Natural killer cell treated with Interleukin-12 subunit alpha and Interleukin-12 subunit beta and Interleukin-15 and Interleukin-18, amount 100 ng/mL, for 72 hours (primary cell): ENCODE measurements at regions not wholly inside any gene's neighbourhood (a gene's known extent, or its start where the extent isn't known, plus 50 kb on each side); places are given as distances from the start of the nearest gene placed in this dataset.

Experiments used
- ATAC-seq, 2 donors: fragments of 150-1000 bp; cut with Tn5 transposase in 1 of 2; sonication (Bioruptor Pico), chemical (Tn5 transposase) in 1 of 2; 2 replicates each; pipeline ENCODE4 v1.10.0; 2021
- DNase-seq: peaks from one replicate; pipeline ENCODE4 v3.0.0; 2022; ENCODE audit warnings: low spot score
- H3K27ac Mint-ChIP-seq, 2 donors: 1 replicate in 1 of 2; 2 replicates in 1 of 2; pipeline ENCODE4 v1.8.0; 2022; ENCODE audit warnings: mixed read lengths in 2 of 2, mild to moderate bottlenecking in 1 of 2, moderate library complexity in 1 of 2
- H3K27me3 Mint-ChIP-seq, 2 donors: 1 replicate in 1 of 2; 2 replicates in 1 of 2; pipeline ENCODE4 v1.8.0; 2022; ENCODE audit warnings: mixed read lengths in 2 of 2
- H3K36me3 Mint-ChIP-seq: one replicate; pipeline ENCODE4 v1.8.0; 2022; ENCODE audit warnings: mixed read lengths
- H3K4me1 Mint-ChIP-seq, 2 donors: 1 replicate in 1 of 2; 2 replicates in 1 of 2; pipeline ENCODE4 v1.8.0; 2022; ENCODE audit warnings: low read depth in 2 of 2, mixed read lengths in 2 of 2, mild to moderate bottlenecking in 1 of 2
- H3K4me3 Mint-ChIP-seq: one replicate; pipeline ENCODE4 v1.8.0; 2022; ENCODE audit warnings: mixed read lengths
- H3K9me3 Mint-ChIP-seq: 2 replicates; pipeline ENCODE4 v1.8.0; 2022; ENCODE audit warnings: mixed read lengths

DNA sequence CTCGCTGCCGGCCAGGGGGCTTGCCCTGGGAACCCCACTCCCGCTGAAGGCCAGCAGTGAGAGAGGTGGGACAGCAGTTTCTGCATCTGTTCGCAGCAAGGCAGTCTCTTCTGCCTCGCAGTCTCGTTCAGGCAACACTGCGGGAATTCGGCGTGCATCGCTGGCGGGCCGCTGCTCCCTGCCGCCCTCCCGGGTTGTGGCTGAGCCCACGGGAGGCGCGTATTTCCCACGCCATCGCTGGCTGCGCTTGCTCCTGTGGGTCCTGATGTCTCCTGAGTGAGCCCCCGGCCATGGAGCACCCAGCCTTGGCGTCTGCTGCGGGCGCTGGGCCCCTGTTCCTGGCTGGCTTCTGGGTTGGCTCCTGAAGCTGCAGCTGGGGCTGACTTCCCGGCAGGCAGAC lies 227.9 kb downstream of the TEX29 start:
- no peak for ATAC-seq
- H3K36me3 Mint-ChIP-seq, result no peaks in the 10 kb centered on the region
- no peaks in the 10 kb centered on the region for H3K9me3 Mint-ChIP-seq
- H3K4me1 Mint-ChIP-seq, result peaks cover 4 to 13% of the 10 kb centered on the region in 2 donors
- H3K27me3 Mint-ChIP-seq, result peaks cover 5 to 13% of the 10 kb centered on the region in 2 donors
- DNase-seq, result no peak
- no peak overlapping the region for H3K4me3 Mint-ChIP-seq
- no peak overlapping the region for H3K27ac Mint-ChIP-seq

GRCh38 chr13:111548805-111549204 lies 228.4 kb downstream of the TEX29 start:
- Mint-ChIP-seq H3K4me3 (no peak overlapping the region), H3K9me3 (no peaks in the 10 kb centered on the region), H3K36me3 (no peaks in the 10 kb centered on the region), H3K27me3 (peaks cover 5 to 13% of the 10 kb centered on the region in 2 donors), H3K27ac (no peak overlapping the region), H3K4me1 (peaks cover 4 to 13% of the 10 kb centered on the region in 2 donors)
- DNase-seq (no peak), ATAC-seq (no peak)

GRCh38 chr13:111549464-111549863 lies 229.0 kb downstream of the TEX29 start:
- Mint-ChIP-seq H3K4me3 (no peak overlapping the region), H3K36me3 (no peaks in the 10 kb centered on the region), H3K9me3 (no peaks in the 10 kb centered on the region), H3K4me1 (peaks cover 4 to 13% of the 10 kb centered on the region in 2 donors), H3K27me3 (peaks cover 5 to 13% of the 10 kb centered on the region in 2 donors), H3K27ac (no peak overlapping the region)
- DNase-seq, result no peak
- no peak for ATAC-seq

GRCh38 chr13:111550062-111550461 lies 229.6 kb downstream of the TEX29 start:
- ATAC-seq (no peak), DNase-seq (no peak)
- Mint-ChIP-seq H3K36me3 (no peaks in the 10 kb centered on the region), H3K9me3 (no peaks in the 10 kb centered on the region), H3K27ac (no peak overlapping the region), H3K4me1 (peaks cover 4 to 13% of the 10 kb centered on the region in 2 donors), H3K4me3 (no peak overlapping the region), H3K27me3 (peaks cover 5 to 13% of the 10 kb centered on the region in 2 donors)

DNA sequence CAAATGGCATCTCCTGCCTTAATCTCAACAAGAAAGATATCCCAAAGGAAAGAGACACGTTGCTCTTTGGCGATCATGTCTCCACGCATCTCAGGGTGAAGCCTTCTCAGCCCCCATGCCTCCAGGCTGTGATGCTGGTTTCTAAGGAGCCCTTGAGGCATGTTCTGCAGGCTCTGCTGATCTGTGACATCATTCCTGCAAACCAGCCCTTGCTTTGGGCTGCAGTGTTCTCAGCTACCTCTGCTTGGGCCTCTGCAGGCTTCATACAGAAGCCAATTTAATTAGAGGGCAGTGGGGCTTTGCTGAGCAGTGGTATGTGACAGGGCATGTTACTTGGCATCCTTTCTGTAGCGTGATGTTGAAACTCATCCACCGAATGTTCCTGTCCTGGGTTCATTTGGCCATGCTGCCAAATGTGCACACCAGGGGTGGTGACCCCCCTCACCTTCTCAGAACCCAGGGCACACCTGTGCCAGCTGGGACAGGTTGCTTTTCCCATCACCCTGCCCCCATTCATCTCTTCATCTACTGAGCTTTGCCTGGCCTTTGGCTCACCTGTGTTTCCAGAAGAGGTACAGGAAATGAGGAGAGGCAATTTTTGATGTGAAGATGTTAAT lies 230.9 kb downstream of the TEX29 start:
- H3K9me3 Mint-ChIP-seq, result no peaks in the 10 kb centered on the region
- peaks cover 4 to 13% of the 10 kb centered on the region in 2 donors for H3K4me1 Mint-ChIP-seq
- H3K27ac Mint-ChIP-seq, result no peak overlapping the region
- no peak overlapping the region for H3K4me3 Mint-ChIP-seq
- DNase-seq (no peak), ATAC-seq (no peak)
- peaks cover 5 to 13% of the 10 kb centered on the region in 2 donors for H3K27me3 Mint-ChIP-seq
- no peaks in the 10 kb centered on the region for H3K36me3 Mint-ChIP-seq

GRCh38 chr13:111552891-111553655 lies 232.6 kb downstream of the TEX29 start:
- ATAC-seq (no peak), DNase-seq (no peak)
- Mint-ChIP-seq H3K4me3 (no peak overlapping the region), H3K27me3 (peaks cover 11 to 13% of the 10 kb centered on the region in 2 donors), H3K9me3 (no peaks in the 10 kb centered on the region), H3K4me1 (peaks cover 12 to 13% of the 10 kb centered on the region in 2 donors), H3K27ac (no peak overlapping the region), H3K36me3 (no peaks in the 10 kb centered on the region)

GRCh38 chr13:111554539-111555267 lies 234.3 kb downstream of the TEX29 start:
- Mint-ChIP-seq H3K4me1 (peaks cover 13 to 17% of the 10 kb centered on the region in 2 donors), H3K9me3 (no peaks in the 10 kb centered on the region), H3K27me3 (peaks cover 8 to 10% of the 10 kb centered on the region in 2 donors), H3K4me3 (no peak overlapping the region), H3K27ac (no peak overlapping the region), H3K36me3 (no peaks in the 10 kb centered on the region)
- DNase-seq, result no peak
- no peak for ATAC-seq

- no peaks in the 10 kb centered on the region for H3K9me3 Mint-ChIP-seq
- H3K4me3 Mint-ChIP-seq, result no peak overlapping the region
- peaks cover 2 to 10% of the 10 kb centered on the region in 2 donors for H3K27me3 Mint-ChIP-seq
- no peaks in the 10 kb centered on the region for H3K36me3 Mint-ChIP-seq
- ATAC-seq (no peak), DNase-seq (no peak)
- H3K4me1 Mint-ChIP-seq, result peaks cover 12 to 23% of the 10 kb centered on the region in 2 donors
- no peak overlapping the region for H3K27ac Mint-ChIP-seq
Measured at GRCh38 chr13:111555268-111555808, 234.9 kb downstream of the TEX29 start.

DNA sequence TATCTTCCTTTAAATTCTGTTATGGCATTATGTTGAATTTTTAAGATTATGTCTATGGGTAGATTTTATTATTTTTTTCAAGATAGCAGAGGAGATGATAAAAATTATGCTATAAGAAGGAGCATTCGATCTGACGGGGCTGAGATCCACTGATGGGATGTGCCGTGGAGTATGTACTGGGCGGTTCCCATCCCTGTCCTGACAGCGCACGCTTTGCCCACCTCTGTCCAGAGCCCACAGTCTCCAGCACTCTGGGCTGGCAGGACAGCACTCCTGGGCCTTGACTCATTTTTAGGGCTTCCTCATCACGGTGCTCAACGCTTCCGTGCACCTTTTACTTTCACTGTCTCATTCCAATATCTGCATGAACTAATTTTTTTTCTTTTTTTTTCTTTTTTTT lies 235.5 kb downstream of the TEX29 start:
- H3K9me3 Mint-ChIP-seq, result no peaks in the 10 kb centered on the region
- H3K4me3 Mint-ChIP-seq, result no peak overlapping the region
- H3K36me3 Mint-ChIP-seq, result no peaks in the 10 kb centered on the region
- H3K27me3 Mint-ChIP-seq, result peaks cover 0 to 10% of the 10 kb centered on the region in 2 donors
- ATAC-seq, result no peak
- H3K4me1 Mint-ChIP-seq, result peaks cover 7 to 20% of the 10 kb centered on the region in 2 donors
- DNase-seq, result no peak
- no peak overlapping the region for H3K27ac Mint-ChIP-seq

DNA sequence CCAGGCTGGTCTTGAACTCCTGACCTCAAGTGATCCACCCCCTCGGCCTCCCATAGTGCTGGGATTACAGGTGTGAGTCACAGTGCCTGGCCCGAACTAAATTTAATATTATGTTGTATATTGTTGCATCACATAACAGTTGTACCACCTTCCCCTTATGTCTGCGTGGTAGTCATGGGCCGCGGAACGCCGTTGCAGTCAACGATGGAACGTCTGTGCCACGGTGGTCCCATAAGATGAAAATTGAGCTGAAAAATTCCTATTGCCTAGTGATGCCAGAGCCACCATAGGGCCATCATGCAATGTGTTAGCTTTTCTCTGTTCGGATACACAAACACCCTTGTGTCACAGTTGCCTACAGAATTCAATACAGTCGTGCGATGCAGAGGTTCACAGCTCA lies 236.1 kb downstream of the TEX29 start:
- Mint-ChIP-seq H3K4me3 (no peak overlapping the region), H3K27ac (no peak overlapping the region), H3K4me1 (peaks cover 11 to 26% of the 10 kb centered on the region in 2 donors), H3K27me3 (peaks cover 0 to 10% of the 10 kb centered on the region in 2 donors), H3K9me3 (no peaks in the 10 kb centered on the region), H3K36me3 (no peaks in the 10 kb centered on the region)
- no peak for ATAC-seq
- DNase-seq, result no peak

- no peaks in the 10 kb centered on the region for H3K9me3 Mint-ChIP-seq
- peaks cover 0 to 10% of the 10 kb centered on the region in 2 donors for H3K27me3 Mint-ChIP-seq
- H3K4me1 Mint-ChIP-seq, result peaks cover 15 to 31% of the 10 kb centered on the region in 2 donors
- H3K4me3 Mint-ChIP-seq, result no peak overlapping the region
- H3K27ac Mint-ChIP-seq, result peak overlapping the region in 1 of 2 donors; percentile 70
- DNase-seq, result no peak
- no peaks in the 10 kb centered on the region for H3K36me3 Mint-ChIP-seq
- no peak for ATAC-seq
Measured at GRCh38 chr13:111557921-111558699, 237.7 kb downstream of the TEX29 start.

DNA sequence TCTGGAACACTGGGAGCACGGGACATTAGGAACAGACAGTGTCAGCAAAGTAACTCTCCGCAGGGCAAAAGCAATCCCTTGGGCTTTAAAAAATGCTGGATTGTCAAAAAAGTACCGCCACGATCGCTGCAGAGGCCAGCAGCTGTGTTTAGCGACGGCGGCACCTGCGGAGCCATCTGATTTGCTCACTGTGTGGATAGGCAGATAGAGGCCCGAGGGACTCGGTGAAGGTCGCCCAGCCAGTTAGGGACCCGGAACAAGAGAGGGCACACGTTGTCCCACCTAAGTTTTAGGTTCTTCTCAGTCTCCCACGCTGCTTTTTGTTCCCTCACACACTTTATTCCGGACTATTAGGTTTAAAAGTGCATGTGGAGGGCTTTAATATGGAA lies 238.3 kb downstream of the TEX29 start:
- no peak for DNase-seq
- H3K9me3 Mint-ChIP-seq, result no peaks in the 10 kb centered on the region
- H3K4me3 Mint-ChIP-seq, result no peak overlapping the region
- no peaks in the 10 kb centered on the region for H3K36me3 Mint-ChIP-seq
- no peak for ATAC-seq
- H3K27me3 Mint-ChIP-seq, result peaks cover 0 to 13% of the 10 kb centered on the region in 2 donors
- H3K27ac Mint-ChIP-seq, result no peak overlapping the region
- H3K4me1 Mint-ChIP-seq, result peaks cover 15 to 31% of the 10 kb centered on the region in 2 donors
